SK-N-SH (cell line): ENCODE measurements at regions not wholly inside any gene's neighbourhood (a gene's known extent, or its start where the extent isn't known, plus 50 kb on each side); places are given as distances from the start of the nearest gene placed in this dataset.
"Not testable (repeated sequence)": the region's sequence is repeated elsewhere in the genome, so short reads cannot be mapped to it uniquely, and the experiment has no call there.

Experiments
- CTCF ChIA-PET: fragments of 300-600, 350-600 bp; formaldehyde crosslinking; extraction: SDS; loops from one replicate; lab custom pipeline; 2021; lab: Yijun Ruan, JAX
- POLR2A ChIA-PET: fragments of 350-600 bp; sonication (Branson Sonifier 250); formaldehyde crosslinking; extraction: SDS; loops from one replicate; lab custom pipeline; 2020; ENCODE audit warnings: antibody characterized with exemption, inconsistent platforms; lab: Yijun Ruan, JAX
- DNase-seq: peaks from one replicate; pipeline ENCODE4 v3.0.0; 2012
- H2AFZ ChIP-seq: fragments of 200-600 bp; sonication (generic); 2 replicates; pipeline ENCODE4 v1.8.1; 2016; ENCODE audit warnings: antibody characterized with exemption, mild to moderate bottlenecking, low read depth
- H3F3A ChIP-seq: fragments of 200-600 bp; sonication (generic); replicated peaks from 2 replicates; pipeline ENCODE3; 2016; ENCODE audit warnings: antibody characterized with exemption, mild to moderate bottlenecking; ENCODE audit not compliant: insufficient read depth
- H3K27ac ChIP-seq, 2 experiments: fragments of 200-500 bp in 1 of 2; fragments of 200-600 bp in 1 of 2; sonication (Bioruptor generic) in 1 of 2; sonication (generic), shearing (Covaris generic) in 1 of 2; 2 replicates each; pipeline versions ENCODE4 v1.5.1 to v1.6.1; 2014 to 2016; ENCODE audit warnings: low read depth in 2 of 2, inconsistent platforms in 1 of 2, low read length in 1 of 2, mild to moderate bottlenecking in 1 of 2, mixed read lengths in 1 of 2
- H3K27me3 ChIP-seq: fragments of 200-600 bp; sonication (generic), shearing (Covaris generic); 2 replicates; pipeline ENCODE4 v1.6.1; 2016; ENCODE audit warnings: mixed run types; ENCODE audit not compliant: insufficient read depth
- H3K36me3 ChIP-seq, 2 experiments: fragments of 200-500 bp in 1 of 2; fragments of 200-600 bp in 1 of 2; sonication (Bioruptor generic) in 1 of 2; sonication (generic) in 1 of 2; replicated peaks in 1 of 2; 2 replicates each; pipeline versions ENCODE3 to v1.5.1; 2014 to 2016; ENCODE audit warnings: low read length in 1 of 2, mild to moderate bottlenecking in 1 of 2; ENCODE audit not compliant: insufficient read depth in 2 of 2, control insufficient read depth in 1 of 2
- H3K4me1 ChIP-seq, 2 experiments: fragments of 200-500 bp in 1 of 2; fragments of 200-600 bp in 1 of 2; sonication (Bioruptor generic) in 1 of 2; sonication (generic), shearing (Covaris generic) in 1 of 2; 2 replicates each; pipeline versions ENCODE4 v1.5.1 to v1.6.1; 2014 to 2016; ENCODE audit warnings: low read depth in 1 of 2, low read length in 1 of 2, mixed run types in 1 of 2; ENCODE audit not compliant: insufficient read depth in 2 of 2, control insufficient read depth in 1 of 2
- H3K4me2 ChIP-seq: fragments of 200-600 bp; sonication (generic), shearing (Covaris generic); 2 replicates; pipeline ENCODE4 v1.6.1; 2017; ENCODE audit warnings: mixed run types
- H3K4me3 ChIP-seq, 2 experiments: fragments of 200-500 bp in 1 of 2; fragments of 200-600 bp in 1 of 2; sonication (Bioruptor generic) in 1 of 2; sonication (generic), shearing (Covaris generic) in 1 of 2; 2 replicates each; pipeline versions ENCODE4 v1.5.1 to v1.8.1; 2014 to 2016; ENCODE audit warnings: low read depth in 2 of 2, inconsistent platforms in 1 of 2, low read length in 1 of 2, mild to moderate bottlenecking in 1 of 2, mixed read lengths in 1 of 2, moderate library complexity in 1 of 2
- H3K79me2 ChIP-seq: fragments of 200-600 bp; sonication (generic); 2 replicates; pipeline ENCODE4 v1.8.1; 2017; ENCODE audit warnings: mild to moderate bottlenecking; ENCODE audit not compliant: insufficient read depth
- H3K9ac ChIP-seq: fragments of 200-600 bp; sonication (generic); 2 replicates; pipeline ENCODE4 v1.6.1; 2017; ENCODE audit warnings: mixed run types
- H3K9me2 ChIP-seq: fragments of 200-600 bp; sonication (generic); 2 replicates; pipeline ENCODE4 v1.6.1; 2017; ENCODE audit warnings: mixed run types
- H3K9me3 ChIP-seq: fragments of 200-600 bp; sonication (generic); 2 replicates; pipeline ENCODE4 v1.6.1; 2017; ENCODE audit warnings: mixed run types, mild to moderate bottlenecking, moderate library complexity
- H4K20me1 ChIP-seq: fragments of 200-600 bp; sonication (generic); 2 replicates; pipeline ENCODE4 v1.6.1; 2017; ENCODE audit warnings: mild to moderate bottlenecking, mixed run types; ENCODE audit not compliant: insufficient read depth
- CHD2 ChIP-seq: fragments of 150-350 bp; IDR thresholded peaks from 2 replicates; pipeline ENCODE4 v1.6.1; 2018; ENCODE audit warnings: low read length; ENCODE audit not compliant: partially characterized antibody
- ELF1 ChIP-seq: IDR thresholded peaks from 2 replicates; pipeline ENCODE4 v1.4.0; 2012
- EZH2phosphoT487 ChIP-seq: fragments of 200-600 bp; sonication (generic); IDR thresholded peaks from 2 replicates; pipeline ENCODE4 v1.6.1; 2017; ENCODE audit warnings: low read depth, mixed run types, mild to moderate bottlenecking, antibody characterized with exemption, moderate library complexity, borderline replicate concordance
- FOSL2 ChIP-seq: IDR thresholded peaks from 2 replicates; pipeline ENCODE4 v1.4.0; 2012; ENCODE audit warnings: low read depth, mild to moderate bottlenecking, moderate library complexity, borderline replicate concordance
- MAX ChIP-seq: IDR thresholded peaks from 2 replicates; pipeline ENCODE4 v1.4.0; 2012; ENCODE audit warnings: low read depth
- NRF1 ChIP-seq: IDR thresholded peaks from 2 replicates; pipeline ENCODE4 v1.6.1; 2012; ENCODE audit warnings: low read depth, mild to moderate bottlenecking, low read length
- PBX3 ChIP-seq: IDR thresholded peaks from 2 replicates; pipeline ENCODE4; 2012
- POLR2AphosphoS5 ChIP-seq: IDR thresholded peaks from 2 replicates; pipeline ENCODE4 v1.6.1; 2012; ENCODE audit warnings: low read depth, low read length
- REST ChIP-seq: IDR thresholded peaks from 2 replicates; pipeline ENCODE4 v1.6.1; 2012; ENCODE audit warnings: mild to moderate bottlenecking, low read depth, low read length, moderate library complexity
- RFX5 ChIP-seq: IDR thresholded peaks from 2 replicates; pipeline ENCODE4 v1.6.1; 2012; ENCODE audit warnings: mild to moderate bottlenecking, improper control_type of control experiment, low read length
- YY1 ChIP-seq: IDR thresholded peaks from 2 replicates; pipeline ENCODE4 v1.4.0; 2012; ENCODE audit warnings: low read depth, mild to moderate bottlenecking
- WGBS: methylation state at CpG from one replicate; pipeline ENCODE4 v1.1.6; 2017; ENCODE audit warnings: low lambda C conversion rate; 5-methylcytosine and 5-hydroxymethylcytosine counted together
- TF ChIP-seq, protein P1 (sequence below): fragments of 150-350 bp; IDR thresholded peaks from 2 replicates; pipeline ENCODE4 v1.6.1; 2017; ENCODE audit warnings: antibody characterized with exemption, low read length, low read depth, borderline replicate concordance
- TF ChIP-seq, protein P2 (sequence below): IDR thresholded peaks from 2 replicates; pipeline ENCODE4 v1.4.0; 2012; ENCODE audit warnings: low read depth, borderline replicate concordance

- no peak for TF ChIP-seq EZH2phosphoT487
- no peak for TF ChIP-seq REST
- no peak for TF ChIP-seq CHD2
- TF ChIP-seq POLR2AphosphoS5, result no peak
Observed at GRCh38 chr13:96925916-96926628, 68.2 kb downstream of the OXGR1 start (continued).

DNA sequence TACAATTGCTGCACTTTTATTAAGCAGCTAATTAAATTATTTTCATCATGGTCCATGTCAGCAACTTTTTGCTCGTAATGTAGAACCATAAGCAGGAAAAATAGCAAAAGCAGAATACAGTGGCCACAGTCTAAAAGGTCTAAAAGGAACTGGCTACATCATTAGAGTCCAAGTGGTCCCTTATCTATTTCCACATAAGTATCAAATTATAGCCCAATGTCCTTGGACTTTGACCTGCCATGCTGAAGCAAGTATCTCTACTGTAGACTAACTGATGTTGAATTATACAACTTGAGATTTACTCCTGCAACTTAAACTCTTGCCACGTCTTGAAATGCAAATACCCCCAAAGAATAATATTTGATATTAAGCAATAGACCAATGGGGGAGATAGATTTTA lies 68.8 kb downstream of the OXGR1 start:
- WGBS, result 6% methylated on average over 2 of the region's 2 CpGs
- no peaks in the 10 kb centered on the region for H3K9me3 ChIP-seq
- ChIA-PET POLR2A (no interaction called here), CTCF (no interaction called here)
- no peaks in the 10 kb centered on the region for H4K20me1 ChIP-seq
- no peak for TF ChIP-seq YY1
- TF ChIP-seq RFX5, result no peak
- no peak for TF ChIP-seq FOSL2
- TF ChIP-seq CHD2, result no peak
- no peak for TF ChIP-seq POLR2AphosphoS5
- TF ChIP-seq, protein P1, sequence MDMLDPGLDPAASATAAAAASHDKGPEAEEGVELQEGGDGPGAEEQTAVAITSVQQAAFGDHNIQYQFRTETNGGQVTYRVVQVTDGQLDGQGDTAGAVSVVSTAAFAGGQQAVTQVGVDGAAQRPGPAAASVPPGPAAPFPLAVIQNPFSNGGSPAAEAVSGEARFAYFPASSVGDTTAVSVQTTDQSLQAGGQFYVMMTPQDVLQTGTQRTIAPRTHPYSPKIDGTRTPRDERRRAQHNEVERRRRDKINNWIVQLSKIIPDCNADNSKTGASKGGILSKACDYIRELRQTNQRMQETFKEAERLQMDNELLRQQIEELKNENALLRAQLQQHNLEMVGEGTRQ, result no peak
- no peak for TF ChIP-seq EZH2phosphoT487
- TF ChIP-seq MAX, result no peak
- TF ChIP-seq ELF1, result no peak
- TF ChIP-seq NRF1, result no peak
- TF ChIP-seq, protein P2, sequence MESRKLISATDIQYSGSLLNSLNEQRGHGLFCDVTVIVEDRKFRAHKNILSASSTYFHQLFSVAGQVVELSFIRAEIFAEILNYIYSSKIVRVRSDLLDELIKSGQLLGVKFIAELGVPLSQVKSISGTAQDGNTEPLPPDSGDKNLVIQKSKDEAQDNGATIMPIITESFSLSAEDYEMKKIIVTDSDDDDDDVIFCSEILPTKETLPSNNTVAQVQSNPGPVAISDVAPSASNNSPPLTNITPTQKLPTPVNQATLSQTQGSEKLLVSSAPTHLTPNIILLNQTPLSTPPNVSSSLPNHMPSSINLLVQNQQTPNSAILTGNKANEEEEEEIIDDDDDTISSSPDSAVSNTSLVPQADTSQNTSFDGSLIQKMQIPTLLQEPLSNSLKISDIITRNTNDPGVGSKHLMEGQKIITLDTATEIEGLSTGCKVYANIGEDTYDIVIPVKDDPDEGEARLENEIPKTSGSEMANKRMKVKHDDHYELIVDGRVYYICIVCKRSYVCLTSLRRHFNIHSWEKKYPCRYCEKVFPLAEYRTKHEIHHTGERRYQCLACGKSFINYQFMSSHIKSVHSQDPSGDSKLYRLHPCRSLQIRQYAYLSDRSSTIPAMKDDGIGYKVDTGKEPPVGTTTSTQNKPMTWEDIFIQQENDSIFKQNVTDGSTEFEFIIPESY, result no peak
- no peak for TF ChIP-seq PBX3
- no peak for DNase-seq
- H3K4me1 ChIP-seq, result no peaks in the 10 kb centered on the region
- H3K27me3 ChIP-seq, result no peaks in the 10 kb centered on the region
- no peaks in the 10 kb centered on the region for H3K9me2 ChIP-seq
- no peak overlapping the region for H3K4me3 ChIP-seq
- H3K36me3 ChIP-seq, result no peaks in the 10 kb centered on the region
- H3K9ac ChIP-seq, result no peak overlapping the region
- no peaks in the 10 kb centered on the region for H3F3A ChIP-seq
- H2AFZ ChIP-seq, result no peak overlapping the region
- H3K27ac ChIP-seq, result no peak overlapping the region
- H3K4me2 ChIP-seq, result no peak overlapping the region
- no peaks in the 10 kb centered on the region for H3K79me2 ChIP-seq

- H3K27ac ChIP-seq, H3K4me1 ChIP-seq, H3K4me3 ChIP-seq, H3K36me3 ChIP-seq, CTCF ChIA-PET, H3K9me3 ChIP-seq, H4K20me1 ChIP-seq, H3F3A ChIP-seq, DNase-seq, POLR2A ChIA-PET, H3K9me2 ChIP-seq, H3K9ac ChIP-seq, H2AFZ ChIP-seq, H3K27me3 ChIP-seq, H3K79me2 ChIP-seq, H3K4me2 ChIP-seq: not testable (repeated sequence)
- WGBS, result 26% methylated on average over 10 of the region's 12 CpGs
Observed at GRCh38 chr13:96918861-96919631, 75.2 kb downstream of the OXGR1 start.
